IMR-90 (cell line): ENCODE measurements at regions not wholly inside any gene's neighbourhood (a gene's known extent, or its start where the extent isn't known, plus 50 kb on each side); places are given as distances from the start of the nearest gene placed in this dataset.
A peak's percentile ranks its signal among the peaks of the same experiment; 100 is the strongest.

ENCODE experiments used
- ATAC-seq: fragments of 200-7000 bp; cut with Tn5 transposase; 2 replicates; pipeline ENCODE4 v1.9.1; 2020; ENCODE audit warnings: low read depth, mild to moderate bottlenecking, moderate library complexity
- BruUV-seq: library from RNA; stranded (reverse); fragments of 400-500 nt; replicated peaks from 2 replicates; lab custom pipeline; 2021; lab: Mats Ljungman, UMichigan
- CTCF ChIA-PET: fragments of 300-600 bp; formaldehyde crosslinking; extraction: SDS; loops from one replicate; lab custom pipeline; 2021; ENCODE audit warnings: antibody characterized with exemption; lab: Yijun Ruan, JAX
- POLR2A ChIA-PET: fragments of 300-600 bp; sonication (Branson Sonifier 250); formaldehyde crosslinking; loops from one replicate; lab custom pipeline; 2022; ENCODE audit warnings: antibody characterized with exemption; ENCODE audit not compliant: unreplicated experiment; lab: Charles Lee
- DNase-seq: peaks from one replicate; pipeline ENCODE4 v3.0.0; 2013
- H2AFZ ChIP-seq: replicated peaks from 2 replicates; pipeline ENCODE3; 2013; ENCODE audit warnings: low read length, mild to moderate bottlenecking; ENCODE audit not compliant: poor library complexity
- H2AK5ac ChIP-seq: 2 replicates; pipeline ENCODE4 v1.6.1; 2013; ENCODE audit warnings: low read depth, low read length, inconsistent platforms
- H2AK9ac ChIP-seq: replicated peaks from 2 replicates; pipeline ENCODE3; 2013; ENCODE audit warnings: mild to moderate bottlenecking, low read depth, low read length, moderate library complexity; ENCODE audit not compliant: poor library complexity
- H2BK120ac ChIP-seq: 2 replicates; pipeline ENCODE4 v1.6.1; 2013; ENCODE audit warnings: low read depth, low read length, inconsistent platforms
- H2BK15ac ChIP-seq: 3 replicates; pipeline ENCODE4 v1.6.1; 2013; ENCODE audit warnings: low read depth, low read length, inconsistent platforms
- H2BK20ac ChIP-seq: 2 replicates; pipeline ENCODE4 v1.6.1; 2013; ENCODE audit warnings: low read depth, mild to moderate bottlenecking, inconsistent platforms, low read length, moderate library complexity
- H2BK5ac ChIP-seq: 2 replicates; pipeline ENCODE4 v1.6.1; 2013; ENCODE audit warnings: mild to moderate bottlenecking, low read depth, low read length, inconsistent platforms; ENCODE audit not compliant: poor library complexity, severe bottlenecking
- H3K14ac ChIP-seq: replicated peaks from 2 replicates; pipeline ENCODE4 v1.6.1; 2013; ENCODE audit warnings: low read depth, low read length, inconsistent platforms
- H3K18ac ChIP-seq: 2 replicates; pipeline ENCODE4 v1.6.1; 2013; ENCODE audit warnings: low read depth, low read length, control low read depth
- H3K23ac ChIP-seq: 2 replicates; pipeline ENCODE4 v1.6.1; 2013; ENCODE audit warnings: low read depth, low read length, inconsistent platforms
- H3K27ac ChIP-seq: 2 replicates; pipeline ENCODE4 v1.5.1; 2013; ENCODE audit warnings: mild to moderate bottlenecking, control low read depth, low read length; ENCODE audit not compliant: insufficient read depth
- H3K27me3 ChIP-seq: 2 replicates; pipeline ENCODE4 v1.6.1; 2013; ENCODE audit warnings: low read length; ENCODE audit not compliant: control insufficient read depth, insufficient read depth
- H3K36me3 ChIP-seq: 2 replicates; pipeline ENCODE4 v1.6.1; 2013; ENCODE audit warnings: low read length, mixed read lengths; ENCODE audit not compliant: control insufficient read depth, insufficient read depth
- H3K4ac ChIP-seq: 2 replicates; pipeline ENCODE4 v1.6.1; 2013; ENCODE audit warnings: low read depth, low read length, inconsistent platforms
- H3K4me1 ChIP-seq: 2 replicates; pipeline ENCODE4 v1.6.1; 2013; ENCODE audit warnings: low read length, mixed read lengths; ENCODE audit not compliant: control insufficient read depth, insufficient read depth
- H3K4me2 ChIP-seq: 2 replicates; pipeline ENCODE4 v1.6.1; 2013; ENCODE audit warnings: low read depth, mild to moderate bottlenecking, control low read depth, low read length, moderate library complexity
- H3K4me3 ChIP-seq: 2 replicates; pipeline ENCODE4 v1.5.1; 2013; ENCODE audit warnings: low read depth, mild to moderate bottlenecking, control low read depth, low read length, moderate library complexity; ENCODE audit not compliant: insufficient read depth
- H3K56ac ChIP-seq: 2 replicates; pipeline ENCODE4 v1.6.1; 2013; ENCODE audit warnings: low read length, inconsistent platforms; ENCODE audit not compliant: insufficient read depth; ENCODE audit errors: extremely low read depth
- H3K79me1 ChIP-seq, 2 experiments: 2 replicates each; pipeline ENCODE4 v1.6.1; 2013; ENCODE audit warnings: low read length in 2 of 2, inconsistent platforms in 1 of 2, low read depth in 1 of 2
- H3K9ac ChIP-seq: 2 replicates; pipeline ENCODE4 v1.6.1; 2013; ENCODE audit warnings: low read depth, low read length, control low read depth
- H3K9me1 ChIP-seq: 2 replicates; pipeline ENCODE4 v1.6.1; 2013; ENCODE audit warnings: low read length, inconsistent platforms; ENCODE audit not compliant: insufficient read depth
- H3K9me3 ChIP-seq: 2 replicates; pipeline ENCODE4 v1.6.1; 2013; ENCODE audit warnings: low read length; ENCODE audit not compliant: control insufficient read depth, insufficient read depth
- H4K20me1 ChIP-seq: 2 replicates; pipeline ENCODE4 v1.6.1; 2013; ENCODE audit warnings: low read length, inconsistent platforms; ENCODE audit not compliant: insufficient read depth
- H4K5ac ChIP-seq: 2 replicates; pipeline ENCODE4 v1.6.1; 2013; ENCODE audit warnings: mild to moderate bottlenecking, low read depth, low read length, control low read depth
- H4K8ac ChIP-seq, 2 experiments: 2 replicates each; pipeline ENCODE4 v1.6.1; 2013; ENCODE audit warnings: low read depth in 2 of 2, low read length in 2 of 2, control low read depth in 1 of 2, inconsistent platforms in 1 of 2
- H4K91ac ChIP-seq: 2 replicates; pipeline ENCODE4 v1.6.1; 2013; ENCODE audit warnings: low read depth, low read length, inconsistent platforms; ENCODE audit not compliant: insufficient read depth
- CEBPB ChIP-seq: IDR thresholded peaks from 2 replicates; pipeline ENCODE4 v1.6.1; 2012; ENCODE audit warnings: low read depth, low read length, improper control_type of control experiment
- CHD1 ChIP-seq: IDR thresholded peaks from 2 replicates; pipeline ENCODE4 v1.6.1; 2012; ENCODE audit warnings: low read depth, low read length, improper control_type of control experiment
- MAZ ChIP-seq: IDR thresholded peaks from 2 replicates; pipeline ENCODE4 v1.6.1; 2012; ENCODE audit warnings: low read depth, mild to moderate bottlenecking, low read length, improper control_type of control experiment, moderate library complexity, borderline replicate concordance
- NFE2L2 ChIP-seq: fragments of 150-350 bp; IDR thresholded peaks from 2 replicates; pipeline ENCODE4 v1.6.1; 2016; ENCODE audit warnings: low read depth, mild to moderate bottlenecking, low read length
- POLR2A ChIP-seq: IDR thresholded peaks from 2 replicates; pipeline ENCODE4 v1.6.1; 2012; ENCODE audit warnings: mild to moderate bottlenecking, low read depth, low read length
- RAD21 ChIP-seq: IDR thresholded peaks from 2 replicates; pipeline ENCODE4 v1.6.1; 2012; ENCODE audit warnings: low read length, improper control_type of control experiment
- RCOR1 ChIP-seq: IDR thresholded peaks from 2 replicates; pipeline ENCODE4 v1.6.1; 2012; ENCODE audit warnings: mild to moderate bottlenecking, low read length, improper control_type of control experiment; ENCODE audit not compliant: insufficient replicate concordance
- RFX5 ChIP-seq: IDR thresholded peaks from 2 replicates; pipeline ENCODE4 v1.8.0; 2012; ENCODE audit warnings: low read depth, mild to moderate bottlenecking, low read length, moderate library complexity
- SMC3 ChIP-seq: fragments of 150-350 bp; IDR thresholded peaks from 2 replicates; pipeline ENCODE4 v1.6.1; 2016; ENCODE audit warnings: low read depth, mild to moderate bottlenecking, antibody characterized with exemption, low read length, moderate library complexity
- WGBS, 2 experiments: methylation state at CpG; one replicate each; pipeline versions ENCODE4 v1.1.5 to v1.1.7; 2013; ENCODE audit warnings: missing lambda C conversion rate in 2 of 2; ENCODE audit not compliant: insufficient read length in 1 of 2; ENCODE audit errors: extremely low coverage in 2 of 2; 5-methylcytosine and 5-hydroxymethylcytosine counted together
- dilution Hi-C: fragments of 300-500 bp; cut with HindIII; formaldehyde crosslinking; loops from one replicate; pipeline ENCODE4 v1.14.3; 2018; ENCODE audit warnings: low sequenced_read_pairs; ENCODE audit not compliant: unreplicated experiment
- in situ Hi-C: fragments of 300-500 bp; cut with MboI; formaldehyde crosslinking; loops from 3 replicates; pipeline ENCODE4 v1.14.3; 2019; ENCODE audit warnings: low sequenced_read_pairs, inconsistent platforms, mixed read lengths
- intact Hi-C: fragments of 100-400 bp; cut with micrococcal nuclease; formaldehyde crosslinking; loops from 2 replicates; pipeline ENCODE4 v1.10.0; 2022
- TF ChIP-seq, protein P1 (sequence below): fragments of 150-350 bp; IDR thresholded peaks from 2 replicates; pipeline ENCODE4 v1.6.1; 2016; ENCODE audit warnings: low read depth, mild to moderate bottlenecking, low read length, moderate library complexity, borderline replicate concordance
- TF ChIP-seq, protein P2 (sequence below): conservative IDR thresholded peaks from 2 replicates; pipeline ENCODE4 v1.5.1; 2012; ENCODE audit warnings: mild to moderate bottlenecking, low read depth, low read length, improper control_type of control experiment
- TF ChIP-seq, protein P3 (sequence below): fragments of 150-350 bp; IDR thresholded peaks from 2 replicates; pipeline ENCODE4 v1.6.1; 2017; ENCODE audit warnings: mild to moderate bottlenecking, antibody characterized with exemption, low read length, low read depth

DNA sequence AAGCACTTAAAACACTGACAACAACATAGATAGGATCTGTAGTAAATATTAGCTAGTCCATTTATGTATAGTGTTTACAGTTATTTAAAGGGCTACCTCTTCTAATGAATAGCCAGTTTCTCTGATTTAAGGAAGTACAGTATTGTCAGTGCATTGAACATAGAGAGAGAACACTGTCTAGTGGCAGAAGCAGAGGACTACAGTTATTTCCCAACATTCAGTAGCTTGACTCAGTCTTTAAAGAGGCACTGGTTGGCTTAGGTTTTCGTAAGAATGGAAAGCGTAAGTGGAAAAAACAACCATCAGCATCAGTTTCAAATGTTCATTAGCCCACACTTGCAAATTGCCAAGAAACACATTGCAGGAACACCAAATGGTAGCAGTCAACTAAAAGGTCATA, 125.0 kb upstream of the HMGA2 start:
- Histone ChIP-seq H4K5ac (no peak overlapping the region), H3K56ac (no peak overlapping the region), H2AK5ac (no peak overlapping the region; the same call in 1 of the 2 replicates), H3K4ac (no peak overlapping the region), H3K14ac (no peak overlapping the region), H3K18ac (no peak overlapping the region), H2BK20ac (peak overlapping the region; percentile 8; the same call in 1 of the 2 replicates), H2BK15ac (no peak overlapping the region), H3K4me2 (no peak overlapping the region), H3K79me1 (peaks cover 0 to 2% of the 10 kb centered on the region in 2 experiments; a peak in 1 of 4 replicates), H4K91ac (no peak overlapping the region), H3K4me1 (peaks cover 7% of the 10 kb centered on the region; the same call in 1 of the 2 replicates), H4K20me1 (no peaks in the 10 kb centered on the region), H3K9ac (no peak overlapping the region), H2BK5ac (no peak overlapping the region), H3K27ac (no peak overlapping the region), H3K4me3 (no peak overlapping the region), H3K9me3 (peaks cover 2% of the 10 kb centered on the region; the same call in 1 of the 2 replicates), H4K8ac (no peak overlapping the region), H2BK120ac (no peak overlapping the region), H3K23ac (no peak overlapping the region), H3K27me3 (no peaks in the 10 kb centered on the region), H3K36me3 (no peaks in the 10 kb centered on the region), H2AFZ (no peak overlapping the region), H3K9me1 (peaks cover 3% of the 10 kb centered on the region), H2AK9ac (no peak overlapping the region)
- ATAC-seq (peak; percentile 38; the same call in 1 of the 2 replicates), DNase-seq (peak; percentile 65)
- dilution Hi-C loops (no loop called here), in situ Hi-C loops (loop anchor here (25.0 kb wide), 1 partner anchor 387 kb away; no protein-coding TSS in a partner anchor), intact Hi-C loops (no loop called here)
- TF ChIP-seq RAD21 (peak; percentile 60), CEBPB (peak; percentile 85), RFX5 (no peak), RCOR1 (no peak), MAZ (no peak), SMC3 (peak; percentile 45; the same call in 1 of the 2 replicates), CHD1 (no peak), POLR2A (no peak), NFE2L2 (no peak)
- TF ChIP-seq, protein P1, sequence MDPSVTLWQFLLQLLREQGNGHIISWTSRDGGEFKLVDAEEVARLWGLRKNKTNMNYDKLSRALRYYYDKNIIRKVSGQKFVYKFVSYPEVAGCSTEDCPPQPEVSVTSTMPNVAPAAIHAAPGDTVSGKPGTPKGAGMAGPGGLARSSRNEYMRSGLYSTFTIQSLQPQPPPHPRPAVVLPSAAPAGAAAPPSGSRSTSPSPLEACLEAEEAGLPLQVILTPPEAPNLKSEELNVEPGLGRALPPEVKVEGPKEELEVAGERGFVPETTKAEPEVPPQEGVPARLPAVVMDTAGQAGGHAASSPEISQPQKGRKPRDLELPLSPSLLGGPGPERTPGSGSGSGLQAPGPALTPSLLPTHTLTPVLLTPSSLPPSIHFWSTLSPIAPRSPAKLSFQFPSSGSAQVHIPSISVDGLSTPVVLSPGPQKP, result no peak
- TF ChIP-seq, protein P2, sequence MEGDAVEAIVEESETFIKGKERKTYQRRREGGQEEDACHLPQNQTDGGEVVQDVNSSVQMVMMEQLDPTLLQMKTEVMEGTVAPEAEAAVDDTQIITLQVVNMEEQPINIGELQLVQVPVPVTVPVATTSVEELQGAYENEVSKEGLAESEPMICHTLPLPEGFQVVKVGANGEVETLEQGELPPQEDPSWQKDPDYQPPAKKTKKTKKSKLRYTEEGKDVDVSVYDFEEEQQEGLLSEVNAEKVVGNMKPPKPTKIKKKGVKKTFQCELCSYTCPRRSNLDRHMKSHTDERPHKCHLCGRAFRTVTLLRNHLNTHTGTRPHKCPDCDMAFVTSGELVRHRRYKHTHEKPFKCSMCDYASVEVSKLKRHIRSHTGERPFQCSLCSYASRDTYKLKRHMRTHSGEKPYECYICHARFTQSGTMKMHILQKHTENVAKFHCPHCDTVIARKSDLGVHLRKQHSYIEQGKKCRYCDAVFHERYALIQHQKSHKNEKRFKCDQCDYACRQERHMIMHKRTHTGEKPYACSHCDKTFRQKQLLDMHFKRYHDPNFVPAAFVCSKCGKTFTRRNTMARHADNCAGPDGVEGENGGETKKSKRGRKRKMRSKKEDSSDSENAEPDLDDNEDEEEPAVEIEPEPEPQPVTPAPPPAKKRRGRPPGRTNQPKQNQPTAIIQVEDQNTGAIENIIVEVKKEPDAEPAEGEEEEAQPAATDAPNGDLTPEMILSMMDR, result peak; percentile 54
- TF ChIP-seq, protein P3, sequence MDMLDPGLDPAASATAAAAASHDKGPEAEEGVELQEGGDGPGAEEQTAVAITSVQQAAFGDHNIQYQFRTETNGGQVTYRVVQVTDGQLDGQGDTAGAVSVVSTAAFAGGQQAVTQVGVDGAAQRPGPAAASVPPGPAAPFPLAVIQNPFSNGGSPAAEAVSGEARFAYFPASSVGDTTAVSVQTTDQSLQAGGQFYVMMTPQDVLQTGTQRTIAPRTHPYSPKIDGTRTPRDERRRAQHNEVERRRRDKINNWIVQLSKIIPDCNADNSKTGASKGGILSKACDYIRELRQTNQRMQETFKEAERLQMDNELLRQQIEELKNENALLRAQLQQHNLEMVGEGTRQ, result no peak
- CTCF ChIA-PET, result interaction anchor here (0.6 to 1.5 kb wide), 6 partner anchors 29 to 396 kb away, joined by 3 to 6 read pairs (median 4); no protein-coding TSS in a partner anchor
- WGBS, 2 experiments, result no CpG with 5 or more reads among the region's 2 CpGs
- POLR2A ChIA-PET, result no interaction called here
- no TSS peak for BruUV-seq
